ENCODE measurements at regions not wholly inside any gene's neighbourhood (a gene's known extent, or its start where the extent isn't known, plus 50 kb on each side); places are given as distances from the start of the nearest gene placed in this dataset.

GRCh38 chr3:153066983-153067382, 95.0 kb upstream of the RAP2B start:
- no peak for TF ChIP-seq CTCF (IDR thresholded peaks at IDR 0.05)
- TF ChIP-seq SMC3 (IDR thresholded peaks at IDR 0.05; ENCODE audit: low read depth, low read length) = no peak
- TF ChIP-seq YY1 (IDR thresholded peaks at IDR 0.05; ENCODE audit: low read depth) = no peak
- no peak for TF ChIP-seq POLR2AphosphoS5 (IDR thresholded peaks at IDR 0.05; ENCODE audit: low read depth, low read length)
- TF ChIP-seq, protein P1, sequence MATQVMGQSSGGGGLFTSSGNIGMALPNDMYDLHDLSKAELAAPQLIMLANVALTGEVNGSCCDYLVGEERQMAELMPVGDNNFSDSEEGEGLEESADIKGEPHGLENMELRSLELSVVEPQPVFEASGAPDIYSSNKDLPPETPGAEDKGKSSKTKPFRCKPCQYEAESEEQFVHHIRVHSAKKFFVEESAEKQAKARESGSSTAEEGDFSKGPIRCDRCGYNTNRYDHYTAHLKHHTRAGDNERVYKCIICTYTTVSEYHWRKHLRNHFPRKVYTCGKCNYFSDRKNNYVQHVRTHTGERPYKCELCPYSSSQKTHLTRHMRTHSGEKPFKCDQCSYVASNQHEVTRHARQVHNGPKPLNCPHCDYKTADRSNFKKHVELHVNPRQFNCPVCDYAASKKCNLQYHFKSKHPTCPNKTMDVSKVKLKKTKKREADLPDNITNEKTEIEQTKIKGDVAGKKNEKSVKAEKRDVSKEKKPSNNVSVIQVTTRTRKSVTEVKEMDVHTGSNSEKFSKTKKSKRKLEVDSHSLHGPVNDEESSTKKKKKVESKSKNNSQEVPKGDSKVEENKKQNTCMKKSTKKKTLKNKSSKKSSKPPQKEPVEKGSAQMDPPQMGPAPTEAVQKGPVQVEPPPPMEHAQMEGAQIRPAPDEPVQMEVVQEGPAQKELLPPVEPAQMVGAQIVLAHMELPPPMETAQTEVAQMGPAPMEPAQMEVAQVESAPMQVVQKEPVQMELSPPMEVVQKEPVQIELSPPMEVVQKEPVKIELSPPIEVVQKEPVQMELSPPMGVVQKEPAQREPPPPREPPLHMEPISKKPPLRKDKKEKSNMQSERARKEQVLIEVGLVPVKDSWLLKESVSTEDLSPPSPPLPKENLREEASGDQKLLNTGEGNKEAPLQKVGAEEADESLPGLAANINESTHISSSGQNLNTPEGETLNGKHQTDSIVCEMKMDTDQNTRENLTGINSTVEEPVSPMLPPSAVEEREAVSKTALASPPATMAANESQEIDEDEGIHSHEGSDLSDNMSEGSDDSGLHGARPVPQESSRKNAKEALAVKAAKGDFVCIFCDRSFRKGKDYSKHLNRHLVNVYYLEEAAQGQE (IDR thresholded peaks at IDR 0.05; ENCODE audit: low read depth, low read length) = no peak
- no peak for TF ChIP-seq MAX (IDR thresholded peaks at IDR 0.05; ENCODE audit: low read depth)
- no peak for TF ChIP-seq ELF1 (IDR thresholded peaks at IDR 0.05)
- TF ChIP-seq GABPA (IDR thresholded peaks at IDR 0.05; ENCODE audit: low read depth) = no peak
- TF ChIP-seq IRF3 (IDR thresholded peaks at IDR 0.05; ENCODE audit: low read depth, low read length) = no peak
- TF ChIP-seq JUND (IDR thresholded peaks at IDR 0.05) = no peak

Data from SK-N-SH (cell line).